SU-DHL-6 (cell line): ENCODE measurements at regions not wholly inside any gene's neighbourhood (a gene's known extent, or its start where the extent isn't known, plus 50 kb on each side); places are given as distances from the start of the nearest gene placed in this dataset.

ENCODE experiments used
- CTCF ChIP-seq: fragments of 200-600 bp; sonication (generic); IDR thresholded peaks from one replicate; pipeline ENCODE4 v1.5.1; 2017; ENCODE audit warnings: antibody characterized with exemption, mild to moderate bottlenecking, low read length, moderate library complexity; ENCODE audit not compliant: insufficient read depth, poor library complexity, severe bottlenecking
- EZH2phosphoT487 ChIP-seq: fragments of 200-600 bp; sonication (generic), shearing (Covaris generic); conservative IDR thresholded peaks from 2 replicates; pipeline ENCODE4 v1.6.1; 2018; ENCODE audit warnings: mild to moderate bottlenecking, antibody characterized with exemption, low read length, moderate library complexity, mixed read lengths

- TF ChIP-seq CTCF (no peak), EZH2phosphoT487 (no peak)
Observed at GRCh38 chr13:76267216-76267615, 619.0 kb downstream of the KCTD12 start.
